Endodermal cell (in vitro differentiated cells): ENCODE measurements at regions not wholly inside any gene's neighbourhood (a gene's known extent, or its start where the extent isn't known, plus 50 kb on each side); places are given as distances from the start of the nearest gene placed in this dataset.

Experiments
- DNase-seq: peaks from one replicate; pipeline ENCODE4 v3.0.0-alpha.2; 2017
- H3K27ac ChIP-seq: 2 replicates; pipeline ENCODE4 v1.5.1; 2013; ENCODE audit warnings: mild to moderate bottlenecking, low read depth, low read length, moderate library complexity
- H3K27me3 ChIP-seq: 2 replicates; pipeline ENCODE4 v1.6.1; 2013; ENCODE audit warnings: mild to moderate bottlenecking, low read length, moderate library complexity; ENCODE audit not compliant: insufficient read depth, control insufficient read depth, poor library complexity, severe bottlenecking
- H3K36me3 ChIP-seq: 2 replicates; pipeline ENCODE4 v1.7.0; 2013; ENCODE audit warnings: mild to moderate bottlenecking, low read length, moderate library complexity; ENCODE audit not compliant: control insufficient read depth, insufficient read depth
- H3K4me1 ChIP-seq: one replicate; pipeline ENCODE4 v1.7.0; 2013; ENCODE audit warnings: low read length; ENCODE audit not compliant: control insufficient read depth, insufficient read depth
- H3K4me3 ChIP-seq: 2 replicates; pipeline ENCODE4 v1.5.1; 2013; ENCODE audit warnings: mild to moderate bottlenecking, low read length, moderate library complexity
- H3K9ac ChIP-seq: 2 replicates; pipeline ENCODE4 v1.6.1; 2013; ENCODE audit warnings: mild to moderate bottlenecking, low read length, moderate library complexity; ENCODE audit not compliant: poor library complexity, severe bottlenecking; ENCODE audit errors: extremely low read depth
- H3K9me3 ChIP-seq: 2 replicates; pipeline ENCODE4 v1.6.1; 2013; ENCODE audit warnings: mild to moderate bottlenecking, low read length, moderate library complexity; ENCODE audit not compliant: control insufficient read depth
- H3K27ac Mint-ChIP-seq: 2 replicates; pipeline ENCODE4 v1.8.0; 2020; ENCODE audit warnings: mixed read lengths
- H3K27me3 Mint-ChIP-seq: 2 replicates; pipeline ENCODE4 v1.8.0; 2021; ENCODE audit warnings: mild to moderate bottlenecking, mixed read lengths; ENCODE audit not compliant: insufficient read depth
- H3K36me3 Mint-ChIP-seq: 2 replicates; pipeline ENCODE4 v1.8.0; 2020; ENCODE audit warnings: low read depth, mixed read lengths
- H3K4me1 Mint-ChIP-seq: 2 replicates; pipeline ENCODE4 v1.8.0; 2020; ENCODE audit warnings: mixed read lengths
- H3K4me3 Mint-ChIP-seq: 2 replicates; pipeline ENCODE4 v1.8.0; 2020; ENCODE audit warnings: mild to moderate bottlenecking, moderate library complexity, mixed read lengths
- H3K9me3 Mint-ChIP-seq: 2 replicates; pipeline ENCODE4 v1.8.0; 2020; ENCODE audit warnings: mild to moderate bottlenecking, mixed read lengths
- CTCF ChIP-seq: fragments of 200-600 bp; sonication (generic); conservative IDR thresholded peaks from 2 replicates; pipeline ENCODE4 v1.5.0; 2021; ENCODE audit warnings: antibody characterized with exemption, mild to moderate bottlenecking
- WGBS, 2 experiments: methylation state at CpG; one replicate each; pipeline versions ENCODE4 v1.1.5 to v1.1.7; 2013; ENCODE audit warnings: missing lambda C conversion rate in 2 of 2, mixed read lengths in 1 of 2; ENCODE audit not compliant: insufficient coverage in 1 of 2, insufficient read length in 1 of 2; 5-methylcytosine and 5-hydroxymethylcytosine counted together

- Histone ChIP-seq H3K36me3 (no peaks in the 10 kb centered on the region), H3K27ac (no peak overlapping the region), H3K4me3 (no peak overlapping the region), H3K4me1 (no peaks in the 10 kb centered on the region), H3K9ac (no peak overlapping the region), H3K27me3 (no peaks in the 10 kb centered on the region), H3K9me3 (no peaks in the 10 kb centered on the region)
- Mint-ChIP-seq H3K9me3 (no peaks in the 10 kb centered on the region), H3K4me1 (no peaks in the 10 kb centered on the region), H3K27me3 (no peaks in the 10 kb centered on the region), H3K4me3 (no peak overlapping the region), H3K36me3 (no peaks in the 10 kb centered on the region), H3K27ac (no peak overlapping the region)
- 82 to 100% methylated on average over 1 of the region's 1 CpG for WGBS, 2 experiments
- TF ChIP-seq CTCF, result no peak
- DNase-seq, result no peak
Observed at GRCh38 chr13:57017357-57017756, 123.4 kb upstream of the PRR20A start.

GRCh38 chr13:57018915-57019314, 121.8 kb upstream of the PRR20A start:
- no peak overlapping the region for H3K4me3 Mint-ChIP-seq
- Histone ChIP-seq H3K36me3 (no peaks in the 10 kb centered on the region), H3K27me3 (no peaks in the 10 kb centered on the region), H3K4me3 (no peak overlapping the region), H3K9ac (no peak overlapping the region), H3K27ac (no peak overlapping the region), H3K9me3 (no peaks in the 10 kb centered on the region), H3K4me1 (no peaks in the 10 kb centered on the region)
- TF ChIP-seq CTCF, result no peak
- H3K36me3 Mint-ChIP-seq, result no peaks in the 10 kb centered on the region
- H3K4me1 Mint-ChIP-seq, result no peaks in the 10 kb centered on the region
- no peaks in the 10 kb centered on the region for H3K27me3 Mint-ChIP-seq
- H3K9me3 Mint-ChIP-seq, result no peaks in the 10 kb centered on the region
- no peak overlapping the region for H3K27ac Mint-ChIP-seq
- 93% methylated on average over 8 of the region's 8 CpGs; no CpG with 5 or more reads in 1 of the 2 experiments for WGBS, 2 experiments
- no peak for DNase-seq

- no peak overlapping the region for H3K27ac Mint-ChIP-seq
- no peaks in the 10 kb centered on the region for H3K36me3 Mint-ChIP-seq
- H3K27ac ChIP-seq, result no peak overlapping the region
- no peak for TF ChIP-seq CTCF
- H3K4me1 ChIP-seq, result peaks cover 3% of the 10 kb centered on the region
- H3K9ac ChIP-seq, result no peak overlapping the region
- 93 to 100% methylated on average over 3 to 6 of the region's 6 CpGs for WGBS, 2 experiments
- no peaks in the 10 kb centered on the region for H3K27me3 ChIP-seq
- H3K36me3 ChIP-seq, result no peaks in the 10 kb centered on the region
- no peaks in the 10 kb centered on the region for H3K27me3 Mint-ChIP-seq
- H3K4me1 Mint-ChIP-seq, result peaks cover 7% of the 10 kb centered on the region
- H3K4me3 ChIP-seq, result no peak overlapping the region
- DNase-seq, result peak; percentile 50
- H3K4me3 Mint-ChIP-seq, result no peak overlapping the region
- peaks cover 17% of the 10 kb centered on the region for H3K9me3 Mint-ChIP-seq
- H3K9me3 ChIP-seq, result peaks cover 15% of the 10 kb centered on the region
Observed at GRCh38 chr13:57030671-57031070, 110.0 kb upstream of the PRR20A start.
